IgD-negative memory B cell (primary cell): ENCODE measurements at regions not wholly inside any gene's neighbourhood (a gene's known extent, or its start where the extent isn't known, plus 50 kb on each side); places are given as distances from the start of the nearest gene placed in this dataset.
A peak's percentile ranks its signal among the peaks of the same experiment; 100 is the strongest.

Experiments
- H3K27ac Mint-ChIP-seq, 3 donors: one replicate each; pipeline ENCODE4 v1.8.0; 2020 to 2022; ENCODE audit warnings: mild to moderate bottlenecking in 3 of 3, mixed read lengths in 3 of 3, moderate library complexity in 1 of 3
- H3K27me3 Mint-ChIP-seq: one replicate; pipeline ENCODE4 v1.8.0; 2021; ENCODE audit warnings: mixed read lengths
- H3K36me3 Mint-ChIP-seq: one replicate; pipeline ENCODE4 v1.8.0; 2020; ENCODE audit warnings: mild to moderate bottlenecking, mixed read lengths
- H3K4me1 Mint-ChIP-seq, 3 donors: one replicate each; pipeline ENCODE4 v1.8.0; 2020 to 2022; ENCODE audit warnings: mixed read lengths in 3 of 3, mild to moderate bottlenecking in 1 of 3
- H3K4me3 Mint-ChIP-seq, 4 donors: one replicate each; pipeline ENCODE4 v1.8.0; 2020 to 2022; ENCODE audit warnings: mild to moderate bottlenecking in 4 of 4, mixed read lengths in 4 of 4, moderate library complexity in 3 of 4
- H3K9me3 Mint-ChIP-seq, 3 donors: one replicate each; pipeline ENCODE4 v1.8.0; 2020 to 2021; ENCODE audit warnings: mixed read lengths in 3 of 3, mild to moderate bottlenecking in 1 of 3

GRCh38 chr6:163661272-163661671 lies 246.8 kb downstream of the QKI start:
- peaks cover 10% of the 10 kb centered on the region for H3K27me3 Mint-ChIP-seq
- no peaks in the 10 kb centered on the region for H3K9me3 Mint-ChIP-seq
- H3K27ac Mint-ChIP-seq, result no peak overlapping the region
- H3K4me3 Mint-ChIP-seq, result peak overlapping the region in 2 of 4 donors; percentile 59 to 69
- H3K36me3 Mint-ChIP-seq, result no peaks in the 10 kb centered on the region
- H3K4me1 Mint-ChIP-seq, result peaks cover 8 to 28% (median 22%) of the 10 kb centered on the region in 3 donors

DNA sequence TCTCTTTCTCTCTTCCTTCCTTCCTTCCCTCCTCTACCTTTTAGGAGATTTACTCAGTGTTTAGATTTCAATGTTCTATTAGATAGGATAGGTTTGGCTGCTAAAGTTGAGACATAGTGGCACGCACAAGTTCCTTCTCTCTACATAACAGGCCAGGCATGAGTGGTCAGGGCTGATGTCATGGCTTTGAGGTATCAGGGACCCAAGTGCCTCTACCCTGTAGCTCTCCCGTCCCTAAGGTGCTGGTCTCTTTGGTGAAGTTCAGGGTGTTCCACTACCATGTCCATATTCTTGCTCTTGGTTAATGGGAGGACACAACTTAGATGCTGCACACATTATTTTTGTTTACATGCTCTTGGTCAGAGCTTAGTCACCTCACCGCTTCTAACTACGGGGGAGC lies 245.3 kb downstream of the QKI start:
- Mint-ChIP-seq H3K27me3 (peaks cover 10% of the 10 kb centered on the region), H3K36me3 (no peaks in the 10 kb centered on the region), H3K9me3 (no peaks in the 10 kb centered on the region), H3K4me3 (peak overlapping the region in 1 of 4 donors; percentile 21), H3K27ac (no peak overlapping the region), H3K4me1 (peaks cover 8 to 28% (median 22%) of the 10 kb centered on the region in 3 donors)

DNA sequence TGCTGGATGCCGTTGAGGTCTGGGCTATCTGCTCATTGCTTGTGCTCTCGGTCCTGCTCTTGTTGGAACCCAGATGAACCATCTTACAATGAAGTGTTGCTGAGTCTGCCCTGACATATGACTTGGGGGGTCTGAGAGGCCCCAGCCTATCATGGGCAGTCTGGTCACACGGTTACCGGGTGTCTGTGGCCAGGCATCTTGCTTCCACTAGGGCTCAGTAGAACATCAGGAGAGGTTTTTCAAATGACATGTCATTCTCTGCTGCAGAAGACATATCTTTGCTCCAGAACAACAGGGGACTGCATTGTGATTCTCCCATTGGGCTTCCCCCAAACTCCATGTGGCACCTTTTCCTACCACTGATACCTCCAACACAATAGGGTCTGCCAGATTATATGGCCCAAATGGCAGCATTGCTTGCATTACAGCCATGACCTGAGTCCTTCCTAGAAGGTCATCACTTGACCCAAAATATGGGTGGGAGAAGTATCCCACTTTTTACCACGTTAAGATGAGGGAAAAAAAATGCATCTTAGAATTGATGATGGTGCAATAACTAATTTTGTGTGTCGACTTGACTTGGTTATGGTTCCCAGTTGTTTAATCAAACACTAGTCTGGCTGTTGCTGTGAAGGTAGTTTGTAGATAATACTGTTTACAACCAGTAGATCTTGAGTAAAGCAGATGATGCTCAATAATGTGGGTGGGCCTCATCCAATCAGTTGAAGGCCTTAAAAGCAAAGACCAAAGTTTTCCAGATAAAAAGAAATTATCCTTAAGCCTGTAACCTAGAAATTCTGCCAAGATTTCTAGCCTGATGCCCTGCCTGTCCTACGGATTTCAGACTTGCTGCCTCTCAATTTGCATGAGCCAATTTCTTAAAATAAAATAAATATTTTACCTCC lies 241.0 kb downstream of the QKI start:
- Mint-ChIP-seq H3K4me1 (peaks cover 0 to 16% (median 6%) of the 10 kb centered on the region in 3 donors), H3K27me3 (peaks cover 8% of the 10 kb centered on the region), H3K36me3 (no peaks in the 10 kb centered on the region), H3K27ac (no peak overlapping the region), H3K4me3 (no peak overlapping the region), H3K9me3 (no peaks in the 10 kb centered on the region)

DNA sequence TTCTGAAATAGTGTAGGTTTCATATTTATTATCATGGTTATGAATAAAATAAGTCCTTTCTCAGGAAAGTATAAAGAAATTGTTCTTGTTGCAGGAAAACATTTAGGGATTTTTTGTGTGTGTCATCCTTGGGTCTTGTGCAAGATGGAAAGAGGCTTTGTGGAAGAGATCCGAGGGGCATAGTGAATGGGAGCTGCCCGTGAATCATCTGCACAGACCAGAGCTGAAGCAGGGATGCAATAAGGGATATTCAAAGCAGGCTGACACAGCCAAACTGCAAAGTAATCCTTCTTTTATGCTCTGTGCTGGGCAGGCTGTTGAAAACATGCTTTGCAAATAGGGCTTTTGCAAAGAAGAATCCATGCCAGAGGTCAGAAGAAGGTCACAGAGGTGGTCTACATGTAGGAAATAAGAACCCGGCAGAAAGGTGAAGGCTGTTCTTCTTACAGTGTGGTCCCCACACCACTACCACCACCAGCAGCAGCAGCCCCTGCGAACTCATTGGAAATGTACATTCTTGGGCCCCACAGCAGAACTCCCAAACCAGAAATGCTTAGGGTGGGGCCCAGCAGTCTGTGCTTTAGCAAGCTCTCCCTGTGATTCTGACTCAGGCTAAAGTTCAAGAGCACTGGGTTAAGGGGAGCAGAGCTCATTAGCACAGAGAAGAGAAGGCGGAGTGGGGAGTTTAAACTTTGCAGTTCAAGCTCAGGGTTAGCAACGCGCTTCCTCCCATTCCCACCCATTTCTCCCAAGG lies 237.6 kb downstream of the QKI start:
- no peaks in the 10 kb centered on the region for H3K36me3 Mint-ChIP-seq
- peaks cover 5% of the 10 kb centered on the region for H3K27me3 Mint-ChIP-seq
- H3K4me3 Mint-ChIP-seq, result no peak overlapping the region

GRCh38 chr6:163651426-163651825 lies 236.9 kb downstream of the QKI start:
- Mint-ChIP-seq H3K9me3 (no peaks in the 10 kb centered on the region), H3K27ac (no peak overlapping the region), H3K36me3 (no peaks in the 10 kb centered on the region), H3K4me1 (no peaks in the 10 kb centered on the region), H3K4me3 (no peak overlapping the region), H3K27me3 (peaks cover 7% of the 10 kb centered on the region)

More for the DNA sequence above, 237.6 kb downstream of the QKI start:
- Mint-ChIP-seq H3K9me3 (no peaks in the 10 kb centered on the region), H3K4me1 (no peaks in the 10 kb centered on the region), H3K27ac (no peak overlapping the region)

DNA sequence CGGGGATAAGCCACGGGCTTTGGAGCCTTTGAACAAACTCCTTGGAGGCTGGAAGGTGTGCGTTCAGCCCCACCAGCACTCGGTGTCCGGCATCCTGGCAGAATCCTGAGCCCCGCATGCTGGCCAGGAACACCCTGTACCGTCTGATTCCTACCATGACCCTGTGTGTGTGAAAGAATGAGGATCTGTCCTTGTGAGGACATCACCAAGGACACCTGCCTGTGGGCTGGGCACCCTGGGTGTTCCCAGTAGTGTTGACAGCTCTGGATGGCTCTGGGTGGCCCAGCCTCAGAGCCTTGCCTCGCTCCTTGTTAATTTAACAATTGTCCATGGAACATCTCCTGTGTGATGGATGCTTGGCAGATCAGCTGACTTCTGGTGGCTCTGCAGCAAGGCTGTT lies 234.3 kb downstream of the QKI start:
- no peak overlapping the region for H3K4me3 Mint-ChIP-seq
- no peaks in the 10 kb centered on the region for H3K9me3 Mint-ChIP-seq

GRCh38 chr6:163647624-163648023 lies 233.1 kb downstream of the QKI start:
- Mint-ChIP-seq H3K9me3 (no peaks in the 10 kb centered on the region), H3K36me3 (no peaks in the 10 kb centered on the region), H3K27me3 (peaks cover 9% of the 10 kb centered on the region), H3K4me1 (no peaks in the 10 kb centered on the region), H3K27ac (no peak overlapping the region), H3K4me3 (no peak overlapping the region)

More for the DNA sequence above, 234.3 kb downstream of the QKI start:
- Mint-ChIP-seq H3K27me3 (peaks cover 9% of the 10 kb centered on the region), H3K36me3 (no peaks in the 10 kb centered on the region), H3K27ac (no peak overlapping the region), H3K4me1 (no peaks in the 10 kb centered on the region)

DNA sequence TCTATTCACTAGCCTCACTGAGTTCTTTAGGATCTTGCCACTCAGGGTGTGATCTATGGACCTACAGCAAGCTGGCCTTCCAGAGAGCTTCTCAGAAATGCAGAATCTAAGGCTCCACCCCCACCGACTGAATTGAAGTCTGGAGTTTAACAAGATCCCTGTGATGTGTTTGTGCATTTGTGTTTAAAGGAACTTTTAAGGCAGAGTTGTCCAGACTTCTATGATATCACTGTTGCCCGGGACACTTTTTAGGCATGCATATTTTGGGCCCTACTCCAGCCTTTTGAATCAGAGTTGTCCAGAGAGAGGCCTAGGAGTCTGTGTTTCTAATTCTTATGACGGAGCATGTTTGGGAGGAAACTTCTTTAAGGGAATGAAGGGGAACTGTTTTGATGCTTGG lies 232.3 kb downstream of the QKI start:
- Mint-ChIP-seq H3K9me3 (no peaks in the 10 kb centered on the region), H3K4me3 (no peak overlapping the region), H3K27me3 (peaks cover 9% of the 10 kb centered on the region), H3K27ac (no peak overlapping the region), H3K36me3 (no peaks in the 10 kb centered on the region), H3K4me1 (no peaks in the 10 kb centered on the region)

DNA sequence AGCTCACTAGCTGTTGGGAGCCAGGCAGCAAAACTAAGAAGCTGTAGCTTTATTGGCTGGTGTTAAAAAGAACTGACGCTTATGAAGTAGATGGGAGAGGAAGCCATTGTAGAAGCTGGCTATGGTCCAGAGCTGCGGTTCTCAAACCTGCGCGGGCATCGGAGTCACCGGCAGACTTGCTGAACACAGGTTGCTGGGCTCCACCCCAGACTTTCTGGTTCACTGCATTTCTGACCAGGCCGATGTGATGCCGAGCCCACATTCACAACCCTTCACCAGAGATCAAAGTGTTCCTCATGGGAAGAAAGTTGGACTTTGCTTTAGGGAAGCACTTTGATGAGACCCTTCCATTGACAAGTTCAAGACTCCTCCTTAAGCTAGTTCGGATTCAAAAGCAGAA lies 231.6 kb downstream of the QKI start:
- H3K27me3 Mint-ChIP-seq, result peaks cover 9% of the 10 kb centered on the region
- no peak overlapping the region for H3K27ac Mint-ChIP-seq
- no peaks in the 10 kb centered on the region for H3K4me1 Mint-ChIP-seq
- H3K9me3 Mint-ChIP-seq, result no peaks in the 10 kb centered on the region
- no peaks in the 10 kb centered on the region for H3K36me3 Mint-ChIP-seq
- no peak overlapping the region for H3K4me3 Mint-ChIP-seq

DNA sequence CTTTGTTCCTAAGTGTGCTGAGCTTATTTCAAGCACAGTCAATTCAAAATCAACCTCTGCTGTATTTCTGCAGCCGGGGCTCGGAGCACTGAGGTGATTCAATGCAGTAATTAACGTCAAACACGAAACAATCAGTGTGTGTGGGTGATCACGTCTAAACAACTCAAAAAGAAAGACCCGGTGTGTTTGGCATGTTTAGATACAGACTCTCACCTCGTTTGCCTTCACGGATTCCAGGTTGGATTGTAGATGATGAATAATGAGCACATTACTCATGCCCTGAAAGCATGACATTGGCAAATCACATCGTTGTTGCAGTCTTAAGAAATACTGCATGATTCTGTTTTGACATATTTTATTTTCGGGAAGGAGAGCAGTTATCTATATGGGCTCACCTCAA lies 231.0 kb downstream of the QKI start:
- Mint-ChIP-seq H3K9me3 (no peaks in the 10 kb centered on the region), H3K36me3 (no peaks in the 10 kb centered on the region), H3K27ac (no peak overlapping the region), H3K4me1 (no peaks in the 10 kb centered on the region), H3K27me3 (peaks cover 9% of the 10 kb centered on the region), H3K4me3 (no peak overlapping the region)

DNA sequence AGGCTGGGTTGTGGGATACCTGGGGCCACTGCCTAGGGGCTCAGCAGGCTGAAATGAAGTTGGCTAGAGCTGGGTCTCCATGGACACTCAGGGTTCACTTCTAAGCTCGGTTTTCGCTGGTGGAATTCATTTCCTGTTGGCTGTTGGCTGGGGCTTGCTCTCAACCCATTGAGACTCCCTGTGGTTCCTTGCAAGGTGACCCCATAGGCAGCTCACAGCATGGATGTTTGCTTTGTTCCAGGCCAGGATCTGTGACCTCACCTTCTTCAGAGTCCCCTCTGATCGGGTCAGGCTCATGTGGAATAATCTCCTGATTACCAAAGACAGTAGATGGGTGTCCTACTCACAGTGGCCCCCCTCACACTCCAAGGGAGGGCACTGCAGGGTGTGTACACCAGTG lies 229.3 kb downstream of the QKI start:
- Mint-ChIP-seq H3K27me3 (peaks cover 5% of the 10 kb centered on the region), H3K9me3 (no peaks in the 10 kb centered on the region), H3K36me3 (no peaks in the 10 kb centered on the region), H3K27ac (no peak overlapping the region), H3K4me1 (no peaks in the 10 kb centered on the region), H3K4me3 (no peak overlapping the region)

DNA sequence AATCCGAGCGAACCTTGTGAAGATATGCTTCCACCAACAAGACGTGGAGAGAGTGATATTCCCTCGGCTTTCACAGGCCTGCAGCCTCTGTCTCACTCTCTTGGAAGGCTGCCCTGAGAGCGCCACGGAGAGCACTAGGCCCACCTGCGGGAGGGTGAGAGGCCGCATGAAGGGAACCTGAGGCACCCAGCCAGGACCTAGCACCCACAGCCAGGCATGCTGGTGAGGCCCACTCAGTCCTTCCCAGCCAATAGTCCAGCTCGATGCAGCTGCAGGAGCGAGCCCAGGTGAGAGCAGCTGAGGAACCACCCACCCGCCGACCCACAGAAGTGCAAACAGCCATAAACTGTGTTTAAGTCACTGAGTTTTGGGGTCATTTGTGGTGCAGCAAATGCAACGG lies 227.2 kb downstream of the QKI start:
- H3K4me1 Mint-ChIP-seq, result peaks cover 0 to 1% (median 0%) of the 10 kb centered on the region in 3 donors
- H3K9me3 Mint-ChIP-seq, result no peaks in the 10 kb centered on the region
- no peaks in the 10 kb centered on the region for H3K36me3 Mint-ChIP-seq
- peaks cover 5% of the 10 kb centered on the region for H3K27me3 Mint-ChIP-seq
- no peak overlapping the region for H3K4me3 Mint-ChIP-seq
- H3K27ac Mint-ChIP-seq, result no peak overlapping the region

DNA sequence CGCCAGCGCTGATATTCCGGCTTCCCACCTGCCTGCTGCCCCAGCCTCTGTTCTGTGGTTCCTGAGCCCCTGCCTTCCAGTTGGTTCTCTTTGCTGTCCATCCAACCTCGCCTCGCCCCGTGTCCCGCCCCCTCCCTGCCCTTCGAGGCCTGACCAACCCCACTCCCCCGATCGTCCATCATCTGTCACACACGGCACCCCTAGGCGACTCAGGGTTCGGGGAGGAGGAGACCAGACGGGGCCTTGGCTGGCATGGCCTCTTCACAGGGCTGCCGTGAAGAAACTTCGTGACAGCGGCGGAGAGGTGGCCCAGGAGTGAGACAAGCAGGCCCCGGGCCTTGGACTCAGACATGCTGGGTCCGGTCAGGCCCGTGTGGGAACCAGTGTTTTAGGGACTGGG lies 226.1 kb downstream of the QKI start:
- Mint-ChIP-seq H3K27me3 (peaks cover 4% of the 10 kb centered on the region), H3K9me3 (no peaks in the 10 kb centered on the region), H3K4me1 (peaks cover 0 to 1% (median 0%) of the 10 kb centered on the region in 3 donors), H3K4me3 (no peak overlapping the region), H3K36me3 (no peaks in the 10 kb centered on the region), H3K27ac (no peak overlapping the region)

DNA sequence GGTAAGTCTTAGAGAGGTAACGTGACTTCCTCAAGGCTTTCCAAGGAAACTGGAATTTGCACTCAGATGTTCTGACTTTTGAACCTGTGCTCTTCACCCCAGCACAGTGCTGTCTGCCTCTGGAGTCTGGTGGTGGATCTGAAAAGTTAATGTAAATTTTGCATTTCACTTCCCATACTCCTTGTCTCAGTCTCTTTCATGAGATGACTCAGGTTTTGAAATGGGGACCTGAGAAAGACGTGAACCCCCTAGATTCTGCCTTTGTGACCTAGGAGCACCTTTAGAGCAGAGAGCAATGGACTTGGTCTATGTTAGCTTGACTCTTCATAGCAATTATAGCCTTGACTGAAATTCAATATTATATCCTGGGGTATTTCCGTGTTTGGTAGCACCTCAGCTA lies 223.0 kb downstream of the QKI start:
- Mint-ChIP-seq H3K27ac (no peak overlapping the region), H3K4me3 (no peak overlapping the region), H3K9me3 (peaks cover 0 to 3% (median 0%) of the 10 kb centered on the region in 3 donors), H3K27me3 (peaks cover 6% of the 10 kb centered on the region), H3K36me3 (no peaks in the 10 kb centered on the region), H3K4me1 (peaks cover 0 to 1% (median 0%) of the 10 kb centered on the region in 3 donors)

DNA sequence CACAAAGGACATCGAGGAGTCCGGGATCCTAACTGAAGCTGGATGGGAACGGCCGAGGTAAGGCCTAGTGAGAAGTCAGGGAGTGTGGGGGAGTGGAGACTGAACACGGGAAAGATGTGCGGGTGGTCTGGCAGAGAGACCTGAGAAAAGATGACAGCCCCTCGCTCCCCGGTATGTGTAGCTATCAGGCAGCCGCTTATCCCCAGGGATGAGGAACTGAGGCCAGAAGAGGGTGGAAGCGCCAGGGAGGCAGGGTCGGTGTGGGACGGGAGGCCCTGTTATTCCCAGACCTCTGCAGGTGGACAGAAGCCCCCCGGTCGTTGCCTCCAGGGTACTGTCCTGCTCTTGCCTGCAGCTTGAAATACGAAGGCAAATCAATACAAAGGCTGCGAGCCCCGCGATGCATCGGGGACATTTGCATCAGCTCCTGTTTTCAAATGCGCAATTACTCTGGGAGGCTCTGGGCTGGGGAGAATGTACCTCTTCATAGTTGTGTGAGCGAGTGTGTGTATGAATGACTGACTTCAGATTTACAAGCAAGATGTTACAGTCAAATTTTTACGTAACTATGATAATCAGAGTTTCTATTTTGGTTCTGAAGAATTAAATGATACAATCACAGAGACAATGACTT lies 221.3 kb downstream of the QKI start:
- H3K27me3 Mint-ChIP-seq, result peaks cover 12% of the 10 kb centered on the region
- peak overlapping the region in 1 of 3 donors; percentile 44 for H3K27ac Mint-ChIP-seq
- H3K4me3 Mint-ChIP-seq, result no peak overlapping the region
- peaks cover 0 to 6% (median 0%) of the 10 kb centered on the region in 3 donors for H3K9me3 Mint-ChIP-seq
- H3K36me3 Mint-ChIP-seq, result no peaks in the 10 kb centered on the region
- peaks cover 0 to 1% (median 0%) of the 10 kb centered on the region in 3 donors for H3K4me1 Mint-ChIP-seq
